ENCODE measurements at regions not wholly inside any gene's neighbourhood (a gene's known extent, or its start where the extent isn't known, plus 50 kb on each side); places are given as distances from the start of the nearest gene placed in this dataset.

DNA sequence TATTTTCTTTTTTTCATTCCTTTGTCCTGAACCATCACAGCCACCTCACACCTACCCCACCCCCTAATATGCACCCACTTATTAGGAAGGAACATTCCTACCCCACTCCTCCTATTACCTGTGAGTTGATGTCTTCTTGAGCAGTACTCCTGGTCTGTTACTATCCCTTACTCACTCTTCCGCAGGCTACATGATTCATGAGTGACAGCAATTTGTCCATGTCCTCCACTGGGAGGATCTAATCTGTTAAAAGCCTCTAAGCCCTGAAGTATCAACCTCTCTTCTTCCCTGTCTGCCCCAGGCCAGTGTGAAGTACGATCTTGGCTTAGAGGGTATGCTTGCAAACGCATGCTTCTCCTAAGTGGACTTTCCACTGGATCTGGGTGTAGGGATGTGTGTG is 75.6 kb upstream of the RFX8 start:
- DNase-seq, result no peak

DNA sequence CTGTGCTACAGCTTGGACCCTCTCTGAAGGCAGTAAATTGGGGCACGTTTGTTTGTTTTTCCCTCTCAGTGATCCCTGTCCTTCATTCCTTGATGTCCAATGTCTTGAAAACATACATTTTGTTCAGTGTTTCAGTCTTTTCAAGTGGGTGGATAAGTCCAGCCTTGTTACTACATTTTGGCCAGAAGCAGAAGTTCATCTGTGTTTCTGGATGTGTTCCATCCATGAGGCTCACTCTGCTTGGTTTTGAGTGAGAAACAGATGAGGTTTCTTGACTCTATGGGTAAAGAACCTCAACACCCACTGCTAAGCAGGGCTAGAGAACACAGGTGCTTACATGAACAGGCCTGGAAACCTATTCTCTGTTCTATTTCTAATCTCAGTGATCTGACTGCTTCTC is 74.5 kb upstream of the RFX8 start:
- no peak for DNase-seq

DNA sequence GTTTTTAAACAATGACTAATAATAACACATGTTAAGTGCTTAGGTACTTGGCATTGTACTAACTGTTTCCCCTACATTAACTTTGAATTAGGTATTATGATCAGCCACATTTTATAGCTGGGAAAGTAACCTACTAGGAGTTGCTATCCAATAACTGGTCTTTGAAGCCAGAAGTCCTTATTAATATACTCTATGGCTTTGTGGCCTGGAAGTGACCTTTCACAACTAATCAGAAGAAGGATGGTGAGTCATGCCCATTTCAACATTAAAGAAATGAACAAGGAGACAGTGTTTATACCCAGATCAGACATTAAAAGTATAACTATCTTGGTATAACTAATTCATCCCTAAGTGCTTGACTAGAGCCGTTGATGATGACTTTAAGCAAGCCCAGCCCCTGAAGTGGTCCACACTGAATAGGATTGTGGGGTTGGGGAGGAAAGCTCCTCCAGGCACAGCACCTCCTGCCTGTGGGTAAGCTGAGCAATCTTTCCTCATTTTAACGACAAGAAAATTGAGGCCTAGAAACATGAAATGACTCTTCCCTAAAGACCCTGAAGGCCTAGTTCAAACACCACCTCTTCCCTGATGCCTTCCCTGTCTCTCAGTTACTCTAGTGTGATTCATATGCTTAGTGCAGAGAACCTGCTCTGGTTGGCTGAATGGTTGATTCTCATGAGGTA is 71.6 kb upstream of the RFX8 start:
- no peak for DNase-seq

DNA sequence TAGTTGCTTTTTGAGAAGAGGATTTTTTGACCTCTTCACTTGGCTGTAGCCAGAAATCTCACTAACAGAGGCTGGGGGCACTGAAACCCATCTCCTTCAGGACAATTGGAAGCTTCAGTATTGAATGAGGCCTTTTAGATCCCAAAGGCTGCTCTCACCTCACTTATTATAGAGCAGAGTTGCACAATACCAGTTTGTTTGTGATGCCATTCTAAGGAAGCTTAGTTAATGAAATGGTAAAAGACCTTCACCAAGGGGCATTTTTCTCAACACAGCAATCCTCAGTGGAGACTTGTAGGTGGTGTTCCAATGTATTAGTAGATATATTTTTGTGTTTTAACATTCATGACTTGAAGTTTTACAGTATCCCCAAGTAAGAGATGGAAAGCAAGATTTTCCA is 71.0 kb upstream of the RFX8 start:
- DNase-seq, result no peak

DNA sequence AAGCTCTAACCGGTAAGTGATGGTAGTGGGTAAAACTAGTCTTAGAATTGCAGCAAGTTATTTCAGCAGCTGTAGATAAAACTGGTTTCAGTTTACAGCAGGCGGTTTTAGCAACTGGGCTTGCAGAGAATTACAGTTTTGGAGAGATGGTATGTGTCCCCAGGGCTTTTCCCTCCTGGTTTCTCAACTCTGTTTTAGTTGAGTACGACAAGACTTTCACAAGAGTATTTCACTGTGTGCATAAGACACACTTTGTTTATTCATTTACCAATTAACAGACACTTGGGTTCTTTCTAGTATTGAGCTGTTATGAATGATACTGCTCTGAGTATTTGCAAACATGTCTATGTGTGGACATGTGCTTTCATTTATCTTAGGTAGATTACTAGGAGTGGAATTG is 65.6 kb upstream of the RFX8 start:
- DNase-seq, result no peak

DNA sequence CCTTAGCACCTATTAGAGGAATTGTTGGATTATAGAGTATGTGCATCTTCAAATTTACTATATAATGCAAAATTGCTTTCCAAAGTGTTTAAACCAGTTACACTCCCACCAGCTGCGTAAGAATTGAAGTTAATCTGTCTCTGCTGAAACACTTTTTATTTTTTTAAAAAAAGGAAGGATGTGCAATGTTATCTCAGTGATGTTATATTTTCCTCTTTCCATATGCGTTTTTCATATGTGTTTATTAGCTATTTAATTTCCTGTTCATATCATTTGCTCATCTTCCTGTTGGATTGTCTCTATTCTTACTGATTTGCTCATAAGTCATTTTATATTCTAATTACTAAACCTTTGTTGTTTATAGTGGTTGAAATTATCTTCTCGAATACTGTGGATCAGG is 63.2 kb upstream of the RFX8 start:
- DNase-seq, result no peak

DNA sequence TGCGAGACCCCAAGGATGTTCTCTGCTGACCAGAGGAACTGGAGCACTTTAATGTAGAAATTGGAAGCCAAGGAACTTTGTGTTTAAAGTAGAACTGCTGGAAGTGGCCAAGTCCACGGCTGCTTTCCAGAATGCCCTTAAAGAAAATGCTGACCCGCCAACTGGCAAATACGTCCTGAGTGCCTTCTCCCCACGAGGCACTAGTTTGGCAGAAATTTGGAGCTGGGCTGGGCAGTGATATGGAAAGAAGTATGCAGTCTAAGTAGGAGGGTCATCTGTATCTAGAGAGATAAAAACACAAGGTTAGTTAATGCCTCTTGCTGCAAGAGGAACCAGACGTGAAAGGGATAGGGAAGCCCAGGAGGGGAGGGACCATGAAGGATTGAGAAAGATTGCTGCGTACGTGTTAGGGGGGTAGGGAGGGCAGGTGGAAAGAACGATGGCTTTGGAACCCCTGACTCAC is 59.3 kb upstream of the RFX8 start:
- no peak for DNase-seq

DNA sequence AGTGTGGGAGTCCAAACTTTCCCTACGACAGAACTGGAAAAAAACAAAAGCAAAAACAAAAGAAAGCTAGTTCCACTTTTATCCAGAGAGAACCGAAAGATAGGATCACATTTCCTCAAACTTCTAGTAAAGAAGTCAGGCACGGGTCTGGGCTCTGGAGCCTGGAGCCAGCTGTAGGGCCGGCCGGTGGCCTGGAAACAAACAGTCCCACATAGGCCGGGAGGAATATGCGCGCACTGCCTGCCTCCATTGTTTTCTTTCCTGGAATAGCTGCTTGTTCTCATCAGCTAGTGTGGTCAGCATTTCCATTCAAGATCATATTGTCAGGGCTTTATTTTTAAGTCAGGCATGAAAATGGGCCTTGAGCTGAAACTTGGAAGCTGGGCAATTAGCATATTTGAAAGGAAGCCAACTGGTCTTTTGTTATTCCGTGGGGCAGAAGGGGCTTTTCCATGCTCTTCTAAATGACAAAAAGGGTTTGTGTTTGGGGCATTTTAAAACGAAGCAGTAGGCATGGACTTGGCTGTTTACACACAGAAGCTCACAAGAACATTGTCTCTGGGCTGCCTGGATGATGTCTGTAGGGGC is 58.7 kb upstream of the RFX8 start:
- peak; percentile 32 for DNase-seq

DNA sequence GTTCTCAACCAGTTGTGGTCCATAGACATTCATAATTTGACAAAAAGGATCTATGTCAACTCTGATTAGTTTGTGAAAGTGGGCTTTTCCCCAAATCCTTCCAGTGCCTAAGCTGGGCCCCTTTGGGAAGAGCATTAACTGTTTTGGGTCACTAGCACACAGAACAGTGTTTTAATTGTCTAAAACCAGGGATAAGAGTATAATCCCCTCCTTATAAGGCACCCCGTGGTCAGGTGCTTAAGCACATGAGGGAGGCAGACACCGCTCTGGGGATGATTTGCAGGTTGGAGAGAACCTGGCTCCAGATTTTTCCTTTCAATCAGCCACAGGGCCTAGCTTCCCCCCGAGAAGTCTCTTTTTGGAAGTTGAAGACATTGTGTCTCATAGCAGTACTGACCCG is 53.6 kb upstream of the RFX8 start:
- DNase-seq, result no peak

DNA sequence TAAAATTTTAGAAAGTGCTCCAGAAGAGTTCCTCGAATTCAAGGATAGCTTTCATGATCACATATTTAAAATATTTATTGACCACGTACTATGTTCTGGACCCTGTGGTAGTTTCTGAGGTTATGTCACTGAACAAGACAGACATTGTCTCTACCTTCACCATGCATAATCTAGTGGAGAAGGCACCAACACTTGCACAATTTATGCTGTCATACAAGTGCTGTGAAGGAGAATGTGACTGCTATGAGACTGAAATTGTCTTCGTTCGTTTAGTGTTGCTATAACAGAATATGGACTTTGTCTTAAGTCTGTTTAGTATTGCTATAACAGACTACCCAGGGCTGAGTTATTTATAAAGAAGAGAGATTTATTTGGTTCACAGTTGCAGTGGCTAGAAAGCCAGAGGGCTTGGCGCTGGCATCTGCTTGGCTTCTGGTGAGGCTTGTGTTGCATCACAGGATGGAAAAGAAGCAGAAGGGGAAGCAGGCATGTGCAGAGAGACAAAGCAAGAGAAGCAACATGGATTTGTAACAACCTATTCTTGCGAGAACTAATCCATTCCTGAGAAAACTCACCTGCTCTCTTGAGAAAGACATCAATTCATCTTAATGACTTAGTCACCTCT is 50.0 kb upstream of the RFX8 start:
- DNase-seq, result no peak

All from DMS79 treated with DMSO at 0.1 percent for 48 hours (cell line).